NB4 (cell line): ENCODE measurements at regions not wholly inside any gene's neighbourhood (a gene's known extent, or its start where the extent isn't known, plus 50 kb on each side); places are given as distances from the start of the nearest gene placed in this dataset.

Experiments
- CTCF ChIP-seq: IDR thresholded peaks from one replicate; pipeline ENCODE4 v1.5.1; 2012; ENCODE audit warnings: low read depth, low read length
- MAX ChIP-seq: IDR thresholded peaks from 2 replicates; pipeline ENCODE4 v1.6.1; 2011; ENCODE audit warnings: low read depth, low read length
- MYC ChIP-seq: IDR thresholded peaks from 2 replicates; pipeline ENCODE4 v1.6.1; 2011; ENCODE audit warnings: low read depth, low read length
- POLR2A ChIP-seq: IDR thresholded peaks from 2 replicates; pipeline ENCODE4 v1.6.1; 2011; ENCODE audit warnings: mild to moderate bottlenecking; ENCODE audit not compliant: insufficient read length; ENCODE audit errors: extremely low read depth

GRCh38 chr6:47157653-47158219 is 115.6 kb upstream of the ADGRF1 start:
- TF ChIP-seq CTCF (no peak), POLR2A (no peak), MAX (no peak), MYC (no peak)
